Fibroblast of lung (primary cell): ENCODE measurements at regions not wholly inside any gene's neighbourhood (a gene's known extent, or its start where the extent isn't known, plus 50 kb on each side); places are given as distances from the start of the nearest gene placed in this dataset.

Experiments
- DNase-seq, 2 donors: peaks; one replicate each; pipeline versions ENCODE4 v3.0.0 to v3.0.0-alpha.2; 2010; ENCODE audit warnings: low read depth in 2 of 2
- H2AFZ ChIP-seq: 2 replicates; pipeline ENCODE4 v1.5.1; 2012; ENCODE audit warnings: low read length, control low read depth, inconsistent platforms
- H3K27ac ChIP-seq: 2 replicates; pipeline ENCODE4 v1.5.1; 2011; ENCODE audit warnings: low read length, control low read depth; ENCODE audit not compliant: insufficient read depth
- H3K27me3 ChIP-seq: 2 replicates; pipeline ENCODE4 v1.5.1; 2011; ENCODE audit warnings: mild to moderate bottlenecking, low read length; ENCODE audit not compliant: control insufficient read depth, insufficient read depth
- H3K36me3 ChIP-seq: 2 replicates; pipeline ENCODE4 v1.5.1; 2011; ENCODE audit warnings: low read length; ENCODE audit not compliant: control insufficient read depth, insufficient read depth
- H3K4me1 ChIP-seq: 2 replicates; pipeline ENCODE4 v1.5.1; 2011; ENCODE audit warnings: low read length; ENCODE audit not compliant: control insufficient read depth, insufficient read depth; ENCODE audit errors: extremely low read depth
- H3K4me2 ChIP-seq: 2 replicates; pipeline ENCODE4 v1.5.1; 2011; ENCODE audit warnings: low read length, control low read depth; ENCODE audit not compliant: insufficient read depth; ENCODE audit errors: extremely low read depth
- H3K4me3 ChIP-seq, 4 experiments: fragments of 200-600 bp in 1 of 4; sonication (generic) in 1 of 4; replicated peaks in 1 of 4; 2 replicates each; pipeline ENCODE4 v1.5.1; 2011 to 2016; ENCODE audit warnings: low read length in 4 of 4, low read depth in 3 of 4, mild to moderate bottlenecking in 3 of 4, control low read depth in 2 of 4, inconsistent platforms in 1 of 4, mixed read lengths in 1 of 4; ENCODE audit not compliant: insufficient read depth in 1 of 4; ENCODE audit errors: control extremely low read depth in 1 of 4
- H3K79me2 ChIP-seq: 2 replicates; pipeline ENCODE4 v1.5.1; 2012; ENCODE audit warnings: mild to moderate bottlenecking, low read length, inconsistent platforms; ENCODE audit not compliant: control insufficient read depth, insufficient read depth
- H3K9ac ChIP-seq: 2 replicates; pipeline ENCODE4 v1.5.1; 2011; ENCODE audit warnings: mild to moderate bottlenecking, low read length, control low read depth; ENCODE audit not compliant: insufficient read depth
- H3K9me3 ChIP-seq: 2 replicates; pipeline ENCODE4 v1.5.1; 2012; ENCODE audit warnings: low read depth, low read length; ENCODE audit not compliant: control insufficient read depth, insufficient read depth
- H4K20me1 ChIP-seq: 2 replicates; pipeline ENCODE4 v1.5.1; 2011; ENCODE audit warnings: low read length; ENCODE audit not compliant: control insufficient read depth, insufficient read depth; ENCODE audit errors: extremely low read depth
- EZH2 ChIP-seq: IDR thresholded peaks from 2 replicates; pipeline ENCODE4 v1.5.1; 2012; ENCODE audit warnings: low read length, control low read depth, mild to moderate bottlenecking; ENCODE audit errors: missing control alignments
- TF ChIP-seq, protein P1 (sequence below), 2 donors: IDR thresholded peaks in 1 of 2; conservative IDR thresholded peaks in 1 of 2; 1 replicate in 1 of 2; 2 replicates in 1 of 2; pipeline ENCODE4 v1.5.1; 2011 to 2012; ENCODE audit warnings: low read length in 2 of 2, control low read depth in 1 of 2, inconsistent platforms in 1 of 2, low read depth in 1 of 2, mild to moderate bottlenecking in 1 of 2

- TF ChIP-seq, protein P1, sequence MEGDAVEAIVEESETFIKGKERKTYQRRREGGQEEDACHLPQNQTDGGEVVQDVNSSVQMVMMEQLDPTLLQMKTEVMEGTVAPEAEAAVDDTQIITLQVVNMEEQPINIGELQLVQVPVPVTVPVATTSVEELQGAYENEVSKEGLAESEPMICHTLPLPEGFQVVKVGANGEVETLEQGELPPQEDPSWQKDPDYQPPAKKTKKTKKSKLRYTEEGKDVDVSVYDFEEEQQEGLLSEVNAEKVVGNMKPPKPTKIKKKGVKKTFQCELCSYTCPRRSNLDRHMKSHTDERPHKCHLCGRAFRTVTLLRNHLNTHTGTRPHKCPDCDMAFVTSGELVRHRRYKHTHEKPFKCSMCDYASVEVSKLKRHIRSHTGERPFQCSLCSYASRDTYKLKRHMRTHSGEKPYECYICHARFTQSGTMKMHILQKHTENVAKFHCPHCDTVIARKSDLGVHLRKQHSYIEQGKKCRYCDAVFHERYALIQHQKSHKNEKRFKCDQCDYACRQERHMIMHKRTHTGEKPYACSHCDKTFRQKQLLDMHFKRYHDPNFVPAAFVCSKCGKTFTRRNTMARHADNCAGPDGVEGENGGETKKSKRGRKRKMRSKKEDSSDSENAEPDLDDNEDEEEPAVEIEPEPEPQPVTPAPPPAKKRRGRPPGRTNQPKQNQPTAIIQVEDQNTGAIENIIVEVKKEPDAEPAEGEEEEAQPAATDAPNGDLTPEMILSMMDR (conservative IDR thresholded peaks at IDR 0.05 in 1 of 2, IDR thresholded peaks at IDR 0.05 in 1 of 2; ENCODE audit: low read depth in 1 of 2, low read length in 2 of 2) = no peak
- no peak for TF ChIP-seq EZH2
- Histone ChIP-seq H3K27ac (no peak overlapping the region), H3K36me3 (no peaks in the 10 kb centered on the region), H3K4me1 (no peaks in the 10 kb centered on the region), H2AFZ (no peak overlapping the region), H3K4me2 (no peak overlapping the region), H4K20me1 (no peaks in the 10 kb centered on the region), H3K27me3 (no peaks in the 10 kb centered on the region), H3K9me3 (no peaks in the 10 kb centered on the region), H3K4me3 (no peak overlapping the region), H3K9ac (no peak overlapping the region), H3K79me2 (no peaks in the 10 kb centered on the region)
- no peak for DNase-seq
Measured at GRCh38 chr2:154554046-154554445, 144.4 kb upstream of the KCNJ3 start.

DNA sequence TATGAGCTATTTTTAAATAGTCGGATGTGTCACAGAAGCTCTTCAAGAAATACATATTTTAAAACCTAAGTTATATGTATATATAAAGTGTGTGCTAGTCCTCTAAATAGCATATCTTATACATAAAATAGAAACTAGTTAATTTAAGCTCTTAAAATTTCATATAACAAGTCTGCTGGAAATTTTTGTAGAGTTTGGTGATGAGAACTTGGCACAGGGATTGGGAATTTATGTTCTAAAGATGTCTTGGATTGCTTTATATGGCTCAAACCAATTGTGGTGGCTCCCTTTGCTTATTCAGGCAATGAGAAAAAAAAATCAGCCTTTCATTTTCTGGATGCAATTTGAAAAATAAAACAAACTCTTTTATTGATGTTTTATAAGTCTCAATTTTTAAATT is 142.8 kb upstream of the KCNJ3 start:
- H4K20me1 ChIP-seq = no peaks in the 10 kb centered on the region
- H3K9ac ChIP-seq = no peak overlapping the region
- H3K9me3 ChIP-seq = no peaks in the 10 kb centered on the region
- H2AFZ ChIP-seq = no peak overlapping the region
- DNase-seq = no peak
- H3K36me3 ChIP-seq = no peaks in the 10 kb centered on the region
- no peak overlapping the region for H3K27ac ChIP-seq
- no peak for TF ChIP-seq EZH2
- TF ChIP-seq, protein P1 (conservative IDR thresholded peaks at IDR 0.05 in 1 of 2, IDR thresholded peaks at IDR 0.05 in 1 of 2; ENCODE audit: low read depth in 1 of 2, low read length in 2 of 2) = no peak
- no peaks in the 10 kb centered on the region for H3K27me3 ChIP-seq
- H3K4me3 ChIP-seq = no peak overlapping the region
- H3K4me2 ChIP-seq = no peak overlapping the region
- H3K4me1 ChIP-seq = no peaks in the 10 kb centered on the region
- no peaks in the 10 kb centered on the region for H3K79me2 ChIP-seq

DNA sequence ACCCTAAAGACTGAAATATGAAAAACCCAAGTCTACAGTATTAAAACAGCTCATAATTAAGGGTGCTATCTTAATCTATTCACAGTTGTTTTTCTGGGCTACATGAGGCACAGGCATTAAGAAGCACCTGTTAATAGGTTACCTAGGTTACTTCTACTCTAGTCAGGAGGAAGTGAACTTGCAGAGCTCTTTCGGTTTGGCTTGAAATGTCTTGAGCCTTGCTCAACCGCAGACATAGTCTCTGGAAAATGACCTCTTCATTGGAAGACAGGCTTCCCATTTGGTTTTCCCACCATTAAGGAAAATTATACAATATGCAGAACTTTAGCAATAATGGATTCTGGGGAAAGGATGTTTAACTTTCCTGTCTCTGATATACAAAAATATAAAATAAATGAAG is 142.3 kb upstream of the KCNJ3 start:
- no peak overlapping the region for H3K4me3 ChIP-seq
- no peak overlapping the region for H3K9ac ChIP-seq
- DNase-seq = no peak
- H3K36me3 ChIP-seq = no peaks in the 10 kb centered on the region
- no peaks in the 10 kb centered on the region for H3K79me2 ChIP-seq
- no peak overlapping the region for H3K4me2 ChIP-seq
- no peaks in the 10 kb centered on the region for H3K4me1 ChIP-seq
- H3K27ac ChIP-seq = no peak overlapping the region
- TF ChIP-seq, protein P1 (conservative IDR thresholded peaks at IDR 0.05 in 1 of 2, IDR thresholded peaks at IDR 0.05 in 1 of 2; ENCODE audit: low read depth in 1 of 2, low read length in 2 of 2) = no peak
- no peak for TF ChIP-seq EZH2
- no peaks in the 10 kb centered on the region for H3K9me3 ChIP-seq
- no peak overlapping the region for H2AFZ ChIP-seq
- no peaks in the 10 kb centered on the region for H3K27me3 ChIP-seq
- no peaks in the 10 kb centered on the region for H4K20me1 ChIP-seq
